Mesenchymal stem cell (in vitro differentiated cells and primary cell): ENCODE measurements at regions not wholly inside any gene's neighbourhood (a gene's known extent, or its start where the extent isn't known, plus 50 kb on each side); places are given as distances from the start of the nearest gene placed in this dataset.

ENCODE experiments used
- DNase-seq: peaks from one replicate; pipeline ENCODE4 v3.0.0-alpha.2; 2013
- H2AFZ ChIP-seq: one replicate; pipeline ENCODE4 v1.6.1; 2013; ENCODE audit warnings: low read depth, mild to moderate bottlenecking, control low read depth, inconsistent platforms, low read length, moderate library complexity
- H2AK5ac ChIP-seq: 2 replicates; pipeline ENCODE4 v1.6.1; 2013; ENCODE audit warnings: low read length, moderate library complexity, mild to moderate bottlenecking, inconsistent platforms; ENCODE audit not compliant: severe bottlenecking
- H2BK120ac ChIP-seq: one replicate; pipeline ENCODE4 v1.6.1; 2013; ENCODE audit warnings: low read depth, mild to moderate bottlenecking, inconsistent platforms, low read length, moderate library complexity
- H2BK12ac ChIP-seq, 2 experiments: one replicate each; pipeline ENCODE4 v1.6.1; 2013; ENCODE audit warnings: inconsistent platforms in 2 of 2, low read length in 2 of 2, mild to moderate bottlenecking in 2 of 2, moderate library complexity in 2 of 2, control low read depth in 1 of 2
- H2BK15ac ChIP-seq: one replicate; pipeline ENCODE4 v1.6.1; 2013; ENCODE audit warnings: mild to moderate bottlenecking, low read depth, inconsistent platforms; ENCODE audit not compliant: poor library complexity, severe bottlenecking
- H2BK5ac ChIP-seq: 2 replicates; pipeline ENCODE4 v1.6.1; 2013; ENCODE audit warnings: low read depth, mild to moderate bottlenecking, low read length, control low read depth, inconsistent platforms; ENCODE audit not compliant: poor library complexity, severe bottlenecking
- H3K14ac ChIP-seq, 2 experiments: one replicate each; pipeline ENCODE4 v1.6.1; 2013; ENCODE audit warnings: inconsistent platforms in 2 of 2, low read length in 2 of 2, control low read depth in 1 of 2, mild to moderate bottlenecking in 1 of 2, moderate library complexity in 1 of 2
- H3K18ac ChIP-seq, 2 experiments: one replicate each; pipeline ENCODE4 v1.6.1; 2013; ENCODE audit warnings: inconsistent platforms in 2 of 2, low read length in 2 of 2, control low read depth in 1 of 2, low read depth in 1 of 2, mild to moderate bottlenecking in 1 of 2
- H3K23ac ChIP-seq, 2 experiments: one replicate each; pipeline ENCODE4 v1.6.1; 2013; ENCODE audit warnings: inconsistent platforms in 2 of 2, low read length in 2 of 2, mild to moderate bottlenecking in 2 of 2, moderate library complexity in 2 of 2, control low read depth in 1 of 2
- H3K27ac ChIP-seq: 2 replicates; pipeline ENCODE4 v1.5.1; 2013; ENCODE audit warnings: mild to moderate bottlenecking, moderate library complexity, low read length, control low read depth, inconsistent platforms; ENCODE audit not compliant: poor library complexity, severe bottlenecking
- H3K27me3 ChIP-seq, 2 experiments: 2 replicates each; pipeline versions ENCODE4 v1.6.1 to v1.7.0; 2013; ENCODE audit warnings: low read length in 2 of 2, mild to moderate bottlenecking in 2 of 2, moderate library complexity in 2 of 2, control low read depth in 1 of 2, inconsistent platforms in 1 of 2; ENCODE audit not compliant: control insufficient read depth in 1 of 2, insufficient read depth in 1 of 2
- H3K36me3 ChIP-seq, 2 experiments: 2 replicates each; pipeline versions ENCODE4 v1.6.1 to v1.7.0; 2013; ENCODE audit warnings: low read length in 2 of 2, control low read depth in 1 of 2, inconsistent platforms in 1 of 2, low read depth in 1 of 2, mild to moderate bottlenecking in 1 of 2; ENCODE audit not compliant: insufficient read depth in 2 of 2, control insufficient read depth in 1 of 2
- H3K4ac ChIP-seq, 2 experiments: one replicate each; pipeline ENCODE4 v1.6.1; 2013; ENCODE audit warnings: inconsistent platforms in 2 of 2, low read length in 2 of 2, mild to moderate bottlenecking in 2 of 2, moderate library complexity in 2 of 2, control low read depth in 1 of 2, low read depth in 1 of 2
- H3K4me1 ChIP-seq: 2 replicates; pipeline ENCODE4 v1.6.1; 2013; ENCODE audit warnings: low read depth, low read length, control low read depth; ENCODE audit not compliant: control insufficient read depth, insufficient read depth
- H3K4me2 ChIP-seq: 2 replicates; pipeline ENCODE4 v1.6.1; 2013; ENCODE audit warnings: low read length, mild to moderate bottlenecking, inconsistent platforms; ENCODE audit not compliant: poor library complexity, severe bottlenecking
- H3K4me3 ChIP-seq, 2 experiments: 2 replicates each; pipeline versions ENCODE4 v1.5.1 to v1.7.0; 2013; ENCODE audit warnings: low read length in 2 of 2, mild to moderate bottlenecking in 2 of 2, control low read depth in 1 of 2, low read depth in 1 of 2; ENCODE audit not compliant: insufficient read depth in 1 of 2
- H3K79me1 ChIP-seq: replicated peaks from 2 replicates; pipeline ENCODE4 v1.6.1; 2013; ENCODE audit warnings: mild to moderate bottlenecking, control low read depth, low read length, inconsistent platforms; ENCODE audit not compliant: poor library complexity, severe bottlenecking
- H3K9ac ChIP-seq: 2 replicates; pipeline ENCODE4 v1.7.0; 2013; ENCODE audit warnings: mild to moderate bottlenecking, low read length, moderate library complexity
- H3K9me3 ChIP-seq: 2 replicates; pipeline ENCODE4 v1.7.0; 2013; ENCODE audit warnings: mild to moderate bottlenecking, low read length; ENCODE audit not compliant: control insufficient read depth
- H4K8ac ChIP-seq: one replicate; pipeline ENCODE4 v1.6.1; 2013; ENCODE audit warnings: inconsistent platforms, mild to moderate bottlenecking, low read length, moderate library complexity
- H4K91ac ChIP-seq: one replicate; pipeline ENCODE4 v1.6.1; 2013; ENCODE audit warnings: mild to moderate bottlenecking, low read length, inconsistent platforms
- WGBS: methylation state at CpG from one replicate; pipeline ENCODE4 v1.1.7; 2013; ENCODE audit warnings: mixed read lengths; 5-methylcytosine and 5-hydroxymethylcytosine counted together

DNA sequence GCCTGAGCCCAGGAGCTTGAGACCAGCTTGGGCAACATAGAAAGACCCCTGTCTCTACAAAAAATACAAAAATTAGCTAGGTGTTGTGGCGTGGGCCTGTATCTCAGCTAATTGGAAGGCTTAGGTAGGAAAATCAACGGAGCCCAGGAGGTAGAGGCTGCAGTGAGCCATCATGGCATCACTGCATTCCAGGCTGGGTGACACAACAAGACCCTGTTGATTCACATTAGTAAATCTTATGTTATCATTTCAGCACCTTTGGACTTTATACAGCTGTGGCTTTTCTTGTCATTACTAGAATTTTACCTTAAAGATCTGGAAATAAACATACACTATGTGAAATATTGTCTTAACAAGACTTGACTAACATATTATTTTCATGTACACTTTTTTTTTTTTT lies 185.0 kb downstream of the ZNF608 start:
- Histone ChIP-seq H3K36me3 (no peaks in the 10 kb centered on the region), H3K23ac (no peak overlapping the region), H3K27ac (no peak overlapping the region), H3K27me3 (no peaks in the 10 kb centered on the region), H4K8ac (no peak overlapping the region), H2BK5ac (no peak overlapping the region), H3K79me1 (no peaks in the 10 kb centered on the region), H3K18ac (no peak overlapping the region), H2BK15ac (no peak overlapping the region), H3K4me2 (no peak overlapping the region), H2AFZ (peak overlapping the region; percentile 27), H3K4me1 (peaks cover 2% of the 10 kb centered on the region), H3K4me3 (no peak overlapping the region), H2BK12ac (no peak overlapping the region), H3K9ac (no peak overlapping the region), H4K91ac (no peak overlapping the region), H2AK5ac (no peak overlapping the region), H3K9me3 (no peaks in the 10 kb centered on the region), H3K14ac (no peak overlapping the region), H2BK120ac (no peak overlapping the region), H3K4ac (no peak overlapping the region)
- 100% methylated on average over 1 of the region's 2 CpGs for WGBS
- DNase-seq = no peak

DNA sequence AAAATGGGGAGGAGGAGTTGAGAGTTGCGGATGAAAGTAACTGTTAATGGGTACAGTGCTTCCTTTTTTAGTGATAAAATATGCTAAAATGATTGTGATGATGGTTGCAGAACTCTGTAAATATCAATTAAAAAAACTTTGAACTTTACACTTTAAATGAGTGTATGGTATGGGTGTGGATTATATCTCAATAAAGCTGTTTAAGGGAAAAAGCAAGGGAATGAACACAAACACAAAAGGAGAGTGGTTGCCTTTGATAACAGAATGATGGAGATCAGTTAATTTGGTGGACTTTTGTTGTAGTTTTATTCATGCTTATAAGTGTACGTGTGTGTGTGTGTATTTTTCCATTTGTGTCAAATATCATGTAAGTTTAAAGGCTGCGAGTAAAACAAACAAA lies 186.1 kb downstream of the ZNF608 start:
- H2BK12ac ChIP-seq = no peak overlapping the region
- H3K79me1 ChIP-seq = no peaks in the 10 kb centered on the region
- H2BK15ac ChIP-seq = no peak overlapping the region
- H3K4me3 ChIP-seq = no peak overlapping the region
- 100% methylated on average over 1 of the region's 3 CpGs for WGBS
- no peaks in the 10 kb centered on the region for H3K27me3 ChIP-seq
- no peaks in the 10 kb centered on the region for H3K36me3 ChIP-seq
- no peak for DNase-seq
- no peak overlapping the region for H3K9ac ChIP-seq
- no peak overlapping the region for H3K14ac ChIP-seq
- no peak overlapping the region for H2AFZ ChIP-seq
- H3K4me1 ChIP-seq = peaks cover 2% of the 10 kb centered on the region
- no peaks in the 10 kb centered on the region for H3K9me3 ChIP-seq
- no peak overlapping the region for H2BK120ac ChIP-seq
- no peak overlapping the region for H3K4me2 ChIP-seq
- no peak overlapping the region for H4K91ac ChIP-seq
- H2BK5ac ChIP-seq = no peak overlapping the region
- no peak overlapping the region for H3K27ac ChIP-seq
- H3K18ac ChIP-seq = no peak overlapping the region
- no peak overlapping the region for H2AK5ac ChIP-seq
- H3K23ac ChIP-seq = no peak overlapping the region
- H4K8ac ChIP-seq = no peak overlapping the region
- H3K4ac ChIP-seq = no peak overlapping the region

DNA sequence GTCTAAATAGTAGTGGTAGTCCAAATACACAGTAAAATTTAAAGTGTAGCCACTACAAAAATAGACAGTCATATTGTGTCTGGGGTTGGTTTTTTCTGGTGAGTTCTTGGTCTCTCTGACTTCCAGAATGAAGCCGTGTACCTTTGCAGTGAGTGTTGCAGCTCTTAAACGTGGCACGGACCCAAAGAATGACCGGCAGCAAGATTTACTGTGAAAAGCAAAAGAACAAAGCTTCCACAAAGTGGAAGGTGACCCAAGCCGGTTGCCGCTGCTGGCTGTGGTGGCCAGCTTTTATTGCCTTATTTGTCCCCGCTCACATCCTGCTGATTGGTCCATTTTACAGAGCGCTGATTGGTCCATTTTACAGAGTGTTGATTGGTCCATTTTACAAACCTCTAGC lies 188.7 kb downstream of the ZNF608 start:
- DNase-seq = no peak
- H3K79me1 ChIP-seq = no peaks in the 10 kb centered on the region
- H3K27ac ChIP-seq = no peak overlapping the region
- no peak overlapping the region for H3K4me3 ChIP-seq
- no peak overlapping the region for H2BK15ac ChIP-seq
- no peak overlapping the region for H4K91ac ChIP-seq
- H4K8ac ChIP-seq = no peak overlapping the region
- H3K23ac ChIP-seq = no peak overlapping the region
- no peak overlapping the region for H2BK120ac ChIP-seq
- no peak overlapping the region for H3K14ac ChIP-seq
- H3K27me3 ChIP-seq = no peaks in the 10 kb centered on the region
- H3K9me3 ChIP-seq = no peaks in the 10 kb centered on the region
- H3K18ac ChIP-seq = no peak overlapping the region
- no peaks in the 10 kb centered on the region for H3K36me3 ChIP-seq
- H3K9ac ChIP-seq = no peak overlapping the region
- H2AK5ac ChIP-seq = no peak overlapping the region
- 97% methylated on average over 8 of the region's 8 CpGs for WGBS
- H2BK12ac ChIP-seq = no peak overlapping the region
- H3K4me1 ChIP-seq = peaks cover 2% of the 10 kb centered on the region
- H3K4ac ChIP-seq = no peak overlapping the region
- H3K4me2 ChIP-seq = no peak overlapping the region
- H2BK5ac ChIP-seq = no peak overlapping the region
- no peak overlapping the region for H2AFZ ChIP-seq

GRCh38 chr5:124554746-124555578 lies 191.5 kb downstream of the ZNF608 start:
- H3K4ac ChIP-seq = no peak overlapping the region
- no peak overlapping the region for H2AFZ ChIP-seq

More at GRCh38 chr5:124554746-124555578, 191.5 kb downstream of the ZNF608 start:
- no peak overlapping the region for H3K27ac ChIP-seq
- no peaks in the 10 kb centered on the region for H3K27me3 ChIP-seq
- no peak overlapping the region for H3K9ac ChIP-seq
- H3K4me1 ChIP-seq = no peaks in the 10 kb centered on the region
- no peaks in the 10 kb centered on the region for H3K9me3 ChIP-seq
- no peak overlapping the region for H3K4me3 ChIP-seq
- no peak overlapping the region for H2AK5ac ChIP-seq
- no peak overlapping the region for H4K91ac ChIP-seq
- no peak overlapping the region for H2BK5ac ChIP-seq
- no peak overlapping the region for H2BK12ac ChIP-seq
- no peak overlapping the region for H3K14ac ChIP-seq
- no peaks in the 10 kb centered on the region for H3K79me1 ChIP-seq
- no peak overlapping the region for H2BK120ac ChIP-seq
- DNase-seq = no peak
- H2BK15ac ChIP-seq = no peak overlapping the region
- H3K4me2 ChIP-seq = no peak overlapping the region
- 80% methylated on average over 2 of the region's 2 CpGs for WGBS
- no peaks in the 10 kb centered on the region for H3K36me3 ChIP-seq
- no peak overlapping the region for H4K8ac ChIP-seq
- H3K23ac ChIP-seq = no peak overlapping the region
- no peak overlapping the region for H3K18ac ChIP-seq
